ENCODE measurements at regions not wholly inside any gene's neighbourhood (a gene's known extent, or its start where the extent isn't known, plus 50 kb on each side); places are given as distances from the start of the nearest gene placed in this dataset.

GRCh38 chr18:10399465-10399864 lies 55.0 kb upstream of the APCDD1 start:
- TF ChIP-seq CTCF (IDR thresholded peaks at IDR 0.05) = no peak
- no peak for TF ChIP-seq TCF7L2 (IDR thresholded peaks at IDR 0.05; ENCODE audit: low read depth, low read length)

Measured in Panc1 (cell line).